ENCODE measurements at regions not wholly inside any gene's neighbourhood (a gene's known extent, or its start where the extent isn't known, plus 50 kb on each side); places are given as distances from the start of the nearest gene placed in this dataset.

DNA sequence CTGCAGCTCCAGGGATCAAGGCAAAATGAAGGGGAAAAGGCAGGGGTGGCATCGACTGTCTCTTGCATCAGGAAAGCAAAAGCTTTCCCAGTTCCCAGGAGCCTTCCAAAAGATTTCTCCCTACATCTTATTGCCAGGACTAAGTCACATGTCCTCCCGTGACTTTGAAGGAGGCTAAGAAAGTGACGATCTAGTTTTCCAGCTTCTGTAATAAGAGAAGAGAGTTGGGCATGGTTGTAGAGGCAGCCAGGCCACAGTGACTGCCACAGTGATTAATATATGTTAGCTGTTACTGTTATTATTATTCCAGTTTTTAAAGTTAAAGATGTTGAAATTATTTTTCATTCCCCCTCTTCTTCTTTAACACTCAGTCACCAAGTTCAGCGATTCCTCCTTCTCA, 77.1 kb downstream of the RMI1 start:
- TF ChIP-seq, protein P1, sequence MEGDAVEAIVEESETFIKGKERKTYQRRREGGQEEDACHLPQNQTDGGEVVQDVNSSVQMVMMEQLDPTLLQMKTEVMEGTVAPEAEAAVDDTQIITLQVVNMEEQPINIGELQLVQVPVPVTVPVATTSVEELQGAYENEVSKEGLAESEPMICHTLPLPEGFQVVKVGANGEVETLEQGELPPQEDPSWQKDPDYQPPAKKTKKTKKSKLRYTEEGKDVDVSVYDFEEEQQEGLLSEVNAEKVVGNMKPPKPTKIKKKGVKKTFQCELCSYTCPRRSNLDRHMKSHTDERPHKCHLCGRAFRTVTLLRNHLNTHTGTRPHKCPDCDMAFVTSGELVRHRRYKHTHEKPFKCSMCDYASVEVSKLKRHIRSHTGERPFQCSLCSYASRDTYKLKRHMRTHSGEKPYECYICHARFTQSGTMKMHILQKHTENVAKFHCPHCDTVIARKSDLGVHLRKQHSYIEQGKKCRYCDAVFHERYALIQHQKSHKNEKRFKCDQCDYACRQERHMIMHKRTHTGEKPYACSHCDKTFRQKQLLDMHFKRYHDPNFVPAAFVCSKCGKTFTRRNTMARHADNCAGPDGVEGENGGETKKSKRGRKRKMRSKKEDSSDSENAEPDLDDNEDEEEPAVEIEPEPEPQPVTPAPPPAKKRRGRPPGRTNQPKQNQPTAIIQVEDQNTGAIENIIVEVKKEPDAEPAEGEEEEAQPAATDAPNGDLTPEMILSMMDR (conservative IDR thresholded peaks at IDR 0.05; ENCODE audit: low read depth, low read length), result no peak
- no peak for TF ChIP-seq EZH2 (IDR thresholded peaks at IDR 0.05; ENCODE audit: borderline replicate concordance, low read depth, low read length, poor library complexity, severe bottlenecking)
